Vagina (tissue), 2 donors: ENCODE measurements at regions not wholly inside any gene's neighbourhood (a gene's known extent, or its start where the extent isn't known, plus 50 kb on each side); places are given as distances from the start of the nearest gene placed in this dataset.

Source experiments
- DNase-seq, 2 donors: peaks; one replicate each; pipeline ENCODE4 v3.0.0-alpha.2; 2017; ENCODE audit errors: extremely low spot score in 2 of 2
- H3K27ac ChIP-seq: fragments of 200-600 bp; sonication (generic); one replicate; pipeline ENCODE4 v1.5.1; 2019
- H3K27me3 ChIP-seq: fragments of 200-600 bp; sonication (generic); one replicate; pipeline ENCODE4 v1.5.1; 2019
- H3K36me3 ChIP-seq, 2 donors: fragments of 200-600 bp; sonication (generic); one replicate each; pipeline ENCODE4 v1.5.1; 2017 to 2019
- H3K4me1 ChIP-seq: fragments of 200-600 bp; sonication (generic); one replicate; pipeline ENCODE4 v1.5.1; 2019
- H3K4me3 ChIP-seq, 2 donors: fragments of 200-600 bp; sonication (generic); 1 replicate in 1 of 2; 2 replicates in 1 of 2; pipeline ENCODE4 v1.5.1; 2016 to 2019
- H3K9me3 ChIP-seq: fragments of 200-600 bp; sonication (generic); one replicate; pipeline ENCODE4 v1.5.1; 2019
- CTCF ChIP-seq, 3 experiments: fragments of 450-650 bp in 2 of 3; fragments of 200-600 bp in 1 of 3; sonication (generic) in 1 of 3; IDR thresholded peaks; one replicate each; pipeline ENCODE4 v1.5.1; 2017 to 2019; ENCODE audit warnings: antibody characterized with exemption in 3 of 3, mild to moderate bottlenecking in 2 of 3, moderate library complexity in 2 of 3
- POLR2A ChIP-seq, 2 donors: fragments of 450-650 bp; IDR thresholded peaks; one replicate each; pipeline ENCODE4 v1.6.1; 2017; ENCODE audit warnings: antibody characterized with exemption in 2 of 2, mild to moderate bottlenecking in 2 of 2, moderate library complexity in 2 of 2
- POLR2AphosphoS5 ChIP-seq, 2 donors: sonication (generic); formaldehyde crosslinking; IDR thresholded peaks; one replicate each; pipeline ENCODE4 v1.9.0; 2017; ENCODE audit warnings: antibody characterized with exemption in 2 of 2, mild to moderate bottlenecking in 2 of 2, low read depth in 1 of 2; ENCODE audit not compliant: insufficient read depth in 1 of 2
- intact Hi-C: fragments of 100-400 bp; cut with DNase I; formaldehyde crosslinking; loops from one replicate; pipeline ENCODE4 v1.15.1; 2023

GRCh38 chr7:138228119-138228518, 151.9 kb downstream of the AKR1D1 start:
- TF ChIP-seq POLR2AphosphoS5 (IDR thresholded peaks at IDR 0.05; ENCODE audit: insufficient read depth in 1 of 2, low read depth in 1 of 2) (no peak), POLR2A (IDR thresholded peaks at IDR 0.05) (no peak), CTCF (IDR thresholded peaks at IDR 0.05) (no peak)
- no peak for DNase-seq
- Histone ChIP-seq H3K36me3 (no peaks in the 10 kb centered on the region), H3K4me3 (no peak overlapping the region), H3K27me3 (no peaks in the 10 kb centered on the region), H3K9me3 (no peaks in the 10 kb centered on the region), H3K27ac (no peak overlapping the region), H3K4me1 (no peaks in the 10 kb centered on the region)
- intact Hi-C loops, result no loop called here

GRCh38 chr7:138228769-138229168, 152.5 kb downstream of the AKR1D1 start:
- Histone ChIP-seq H3K36me3 (no peaks in the 10 kb centered on the region), H3K4me3 (no peak overlapping the region), H3K27me3 (no peaks in the 10 kb centered on the region), H3K27ac (no peak overlapping the region), H3K4me1 (no peaks in the 10 kb centered on the region), H3K9me3 (no peaks in the 10 kb centered on the region)
- intact Hi-C loops, result no loop called here
- no peak for DNase-seq
- TF ChIP-seq CTCF (IDR thresholded peaks at IDR 0.05), result no peak
- no peak for TF ChIP-seq POLR2AphosphoS5 (IDR thresholded peaks at IDR 0.05; ENCODE audit: insufficient read depth in 1 of 2, low read depth in 1 of 2)
- no peak for TF ChIP-seq POLR2A (IDR thresholded peaks at IDR 0.05)

- intact Hi-C loops, result no loop called here
- no peaks in the 10 kb centered on the region for H3K4me1 ChIP-seq
- no peak overlapping the region for H3K27ac ChIP-seq
- H3K36me3 ChIP-seq, result no peaks in the 10 kb centered on the region
- no peak for DNase-seq
- H3K9me3 ChIP-seq, result no peaks in the 10 kb centered on the region
- no peaks in the 10 kb centered on the region for H3K27me3 ChIP-seq
- TF ChIP-seq CTCF (IDR thresholded peaks at IDR 0.05), result no peak
- TF ChIP-seq POLR2A (IDR thresholded peaks at IDR 0.05), result no peak
- no peak for TF ChIP-seq POLR2AphosphoS5 (IDR thresholded peaks at IDR 0.05; ENCODE audit: insufficient read depth in 1 of 2, low read depth in 1 of 2)
- H3K4me3 ChIP-seq, result no peak overlapping the region
These were observed 156.9 kb downstream of the AKR1D1 start for GRCh38 chr7:138233189-138233588.

GRCh38 chr7:138235207-138235606, 158.9 kb downstream of the AKR1D1 start:
- Histone ChIP-seq H3K27ac (no peak overlapping the region), H3K4me1 (no peaks in the 10 kb centered on the region), H3K36me3 (no peaks in the 10 kb centered on the region), H3K27me3 (no peaks in the 10 kb centered on the region), H3K9me3 (peaks cover 4% of the 10 kb centered on the region), H3K4me3 (no peak overlapping the region)
- DNase-seq, result no peak
- intact Hi-C loops, result no loop called here
- TF ChIP-seq POLR2AphosphoS5 (IDR thresholded peaks at IDR 0.05; ENCODE audit: insufficient read depth in 1 of 2, low read depth in 1 of 2) (no peak), CTCF (IDR thresholded peaks at IDR 0.05) (no peak), POLR2A (IDR thresholded peaks at IDR 0.05) (no peak)

GRCh38 chr7:138237995-138238394, 161.7 kb downstream of the AKR1D1 start:
- Histone ChIP-seq H3K36me3 (no peaks in the 10 kb centered on the region), H3K4me3 (no peak overlapping the region), H3K27me3 (no peaks in the 10 kb centered on the region), H3K4me1 (no peaks in the 10 kb centered on the region), H3K9me3 (peaks cover 4% of the 10 kb centered on the region), H3K27ac (no peak overlapping the region)
- no peak for DNase-seq
- intact Hi-C loops, result no loop called here
- TF ChIP-seq POLR2AphosphoS5 (IDR thresholded peaks at IDR 0.05; ENCODE audit: insufficient read depth in 1 of 2, low read depth in 1 of 2) (no peak), POLR2A (IDR thresholded peaks at IDR 0.05) (no peak), CTCF (IDR thresholded peaks at IDR 0.05) (no peak)
